NB4 (cell line): ENCODE measurements at regions not wholly inside any gene's neighbourhood (a gene's known extent, or its start where the extent isn't known, plus 50 kb on each side); places are given as distances from the start of the nearest gene placed in this dataset.

Experiments
- DNase-seq: peaks from one replicate; pipeline ENCODE4 v3.0.0; 2010; ENCODE audit warnings: low read depth
- H3K4me3 ChIP-seq: one replicate; pipeline ENCODE4 v1.5.1; 2011; ENCODE audit warnings: mild to moderate bottlenecking, low read depth, low read length, moderate library complexity
- MAX ChIP-seq: IDR thresholded peaks from 2 replicates; pipeline ENCODE4 v1.6.1; 2011; ENCODE audit warnings: low read depth, low read length
- MYC ChIP-seq: IDR thresholded peaks from 2 replicates; pipeline ENCODE4 v1.6.1; 2011; ENCODE audit warnings: low read depth, low read length
- POLR2A ChIP-seq: IDR thresholded peaks from 2 replicates; pipeline ENCODE4 v1.6.1; 2011; ENCODE audit warnings: mild to moderate bottlenecking; ENCODE audit not compliant: insufficient read length; ENCODE audit errors: extremely low read depth
- TF ChIP-seq, protein P1 (sequence below): IDR thresholded peaks from one replicate; pipeline ENCODE4 v1.5.1; 2012; ENCODE audit warnings: low read depth, low read length

DNA sequence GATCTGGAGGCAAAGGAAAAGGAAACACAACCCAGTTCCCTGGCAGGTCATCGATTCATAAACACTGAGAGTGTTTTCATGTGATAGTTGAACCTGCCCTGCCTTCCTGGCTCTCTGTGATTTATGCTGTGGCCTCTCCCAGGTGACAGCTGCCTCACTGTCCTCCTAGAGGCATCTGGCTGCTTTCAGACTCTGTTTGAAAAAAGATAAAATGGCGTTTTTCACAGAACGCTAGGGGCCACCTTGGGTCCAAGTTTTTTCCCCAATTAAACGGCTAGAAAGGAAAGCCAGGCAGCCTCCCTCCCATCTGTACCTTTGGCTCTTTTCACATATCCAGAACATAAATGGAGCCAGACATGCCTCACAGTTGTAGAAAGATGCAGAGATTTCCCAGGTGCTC, 252.6 kb upstream of the CCDC196 start:
- TF ChIP-seq, protein P1, sequence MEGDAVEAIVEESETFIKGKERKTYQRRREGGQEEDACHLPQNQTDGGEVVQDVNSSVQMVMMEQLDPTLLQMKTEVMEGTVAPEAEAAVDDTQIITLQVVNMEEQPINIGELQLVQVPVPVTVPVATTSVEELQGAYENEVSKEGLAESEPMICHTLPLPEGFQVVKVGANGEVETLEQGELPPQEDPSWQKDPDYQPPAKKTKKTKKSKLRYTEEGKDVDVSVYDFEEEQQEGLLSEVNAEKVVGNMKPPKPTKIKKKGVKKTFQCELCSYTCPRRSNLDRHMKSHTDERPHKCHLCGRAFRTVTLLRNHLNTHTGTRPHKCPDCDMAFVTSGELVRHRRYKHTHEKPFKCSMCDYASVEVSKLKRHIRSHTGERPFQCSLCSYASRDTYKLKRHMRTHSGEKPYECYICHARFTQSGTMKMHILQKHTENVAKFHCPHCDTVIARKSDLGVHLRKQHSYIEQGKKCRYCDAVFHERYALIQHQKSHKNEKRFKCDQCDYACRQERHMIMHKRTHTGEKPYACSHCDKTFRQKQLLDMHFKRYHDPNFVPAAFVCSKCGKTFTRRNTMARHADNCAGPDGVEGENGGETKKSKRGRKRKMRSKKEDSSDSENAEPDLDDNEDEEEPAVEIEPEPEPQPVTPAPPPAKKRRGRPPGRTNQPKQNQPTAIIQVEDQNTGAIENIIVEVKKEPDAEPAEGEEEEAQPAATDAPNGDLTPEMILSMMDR, result no peak
- no peak for TF ChIP-seq POLR2A
- H3K4me3 ChIP-seq, result no peak overlapping the region
- DNase-seq, result no peak

DNA sequence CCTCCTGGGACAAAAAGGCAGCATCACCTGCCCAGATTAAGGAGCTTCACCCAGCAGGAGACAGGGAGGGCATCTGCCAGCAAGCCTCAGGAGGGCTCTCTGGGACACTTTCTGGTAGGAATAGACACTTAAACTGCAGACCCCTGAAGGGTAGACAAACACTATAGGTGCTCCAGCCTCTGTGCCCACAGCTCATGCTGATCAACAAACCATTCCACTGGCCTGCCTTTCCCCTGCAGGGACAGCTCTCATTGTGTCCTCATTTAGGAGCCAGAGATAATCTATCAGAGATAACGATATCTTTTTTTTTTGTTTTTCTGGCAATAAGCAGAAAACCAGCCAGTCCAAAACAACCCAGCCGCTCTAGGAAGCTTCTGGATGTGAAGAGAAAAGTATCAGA, 251.8 kb upstream of the CCDC196 start:
- H3K4me3 ChIP-seq, result no peak overlapping the region
- no peak for TF ChIP-seq MAX
- no peak for DNase-seq

GRCh38 chr14:66237741-66238140, 248.4 kb upstream of the CCDC196 start:
- TF ChIP-seq POLR2A (no peak), MYC (no peak)
- no peak overlapping the region for H3K4me3 ChIP-seq

GRCh38 chr14:66238969-66239368, 247.2 kb upstream of the CCDC196 start:
- H3K4me3 ChIP-seq, result no peak overlapping the region
- TF ChIP-seq MYC (no peak), POLR2A (no peak), MAX (no peak)
- TF ChIP-seq, protein P1, result no peak
- DNase-seq, result no peak

More at GRCh38 chr14:66237741-66238140, 248.4 kb upstream of the CCDC196 start:
- DNase-seq, result no peak

GRCh38 chr14:66239589-66239988, 246.6 kb upstream of the CCDC196 start:
- DNase-seq, result no peak
- TF ChIP-seq, protein P1, result no peak
- TF ChIP-seq MYC (no peak), MAX (no peak), POLR2A (no peak)
- H3K4me3 ChIP-seq, result no peak overlapping the region

DNA sequence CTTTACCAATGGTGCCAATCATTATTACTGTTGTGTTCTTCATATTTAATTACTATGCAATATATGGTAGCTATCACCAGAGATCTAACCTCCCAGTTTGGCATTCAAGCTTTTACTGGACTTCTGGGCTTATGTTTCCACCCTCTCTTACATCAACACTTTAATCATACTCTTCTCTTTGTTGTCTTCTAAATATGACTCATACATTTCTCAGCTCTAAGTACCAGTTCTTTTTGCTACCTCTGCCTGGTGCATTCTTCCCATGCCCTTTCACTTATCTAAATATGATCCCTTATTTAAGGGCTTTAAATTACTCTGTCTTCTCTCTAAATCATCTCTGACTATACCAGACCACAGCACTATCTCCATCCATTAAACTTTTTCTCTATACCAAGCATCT, 246.1 kb upstream of the CCDC196 start:
- no peak overlapping the region for H3K4me3 ChIP-seq
- no peak for TF ChIP-seq POLR2A
- no peak for TF ChIP-seq MYC
- TF ChIP-seq MAX, result no peak
- TF ChIP-seq, protein P1, result no peak
- no peak for DNase-seq

- DNase-seq, result no peak
- no peak overlapping the region for H3K4me3 ChIP-seq
- TF ChIP-seq, protein P1, result no peak
- TF ChIP-seq POLR2A, result no peak
- no peak for TF ChIP-seq MAX
- no peak for TF ChIP-seq MYC
Observed at GRCh38 chr14:66242001-66242400, 244.2 kb upstream of the CCDC196 start.
